ENCODE measurements at regions not wholly inside any gene's neighbourhood (a gene's known extent, or its start where the extent isn't known, plus 50 kb on each side); places are given as distances from the start of the nearest gene placed in this dataset.

GRCh38 chr19:5253406-5254110 is 87.1 kb downstream of the PTPRS start:
- TF ChIP-seq CTCF (IDR thresholded peaks at IDR 0.05; ENCODE audit: unreplicated experiment): no peak
- Mint-ChIP-seq H3K36me3 (ENCODE audit: insufficient read depth, unreplicated experiment) (no peaks in the 10 kb centered on the region), H3K9me3 (ENCODE audit: low read depth, unreplicated experiment) (peaks cover 6% of the 10 kb centered on the region), H3K4me3 (ENCODE audit: low read depth, unreplicated experiment) (no peak overlapping the region), H3K27me3 (ENCODE audit: unreplicated experiment) (no peaks in the 10 kb centered on the region), H3K4me1 (ENCODE audit: low read depth, unreplicated experiment) (no peaks in the 10 kb centered on the region), H3K27ac (ENCODE audit: unreplicated experiment) (no peak overlapping the region)
- no TSS peak for BruUV-seq (replicated peaks)
- no peak for DNase-seq
- intact Hi-C loops (cut with micrococcal nuclease; ENCODE audit: unreplicated experiment): no loop called here
- CTCF ChIA-PET: no interaction called here

- DNase-seq: no peak
- BruUV-seq (replicated peaks): no TSS peak
- Mint-ChIP-seq H3K9me3 (ENCODE audit: low read depth, unreplicated experiment) (peaks cover 6% of the 10 kb centered on the region), H3K4me3 (ENCODE audit: low read depth, unreplicated experiment) (no peak overlapping the region), H3K27me3 (ENCODE audit: unreplicated experiment) (no peaks in the 10 kb centered on the region), H3K36me3 (ENCODE audit: insufficient read depth, unreplicated experiment) (no peaks in the 10 kb centered on the region), H3K27ac (ENCODE audit: unreplicated experiment) (no peak overlapping the region), H3K4me1 (ENCODE audit: low read depth, unreplicated experiment) (no peaks in the 10 kb centered on the region)
- CTCF ChIA-PET: interaction anchor here (0.6 kb wide), 1 partner anchor 27 kb away, joined by 4 read pairs; no protein-coding TSS in a partner anchor
- intact Hi-C loops (cut with micrococcal nuclease; ENCODE audit: unreplicated experiment): no loop called here
- no peak for TF ChIP-seq CTCF (IDR thresholded peaks at IDR 0.05; ENCODE audit: unreplicated experiment)
Measured at GRCh38 chr19:5251096-5252065, 89.2 kb downstream of the PTPRS start.

GRCh38 chr19:5250127-5250659 is 90.4 kb downstream of the PTPRS start:
- Mint-ChIP-seq H3K27ac (ENCODE audit: unreplicated experiment) (no peak overlapping the region), H3K4me1 (ENCODE audit: low read depth, unreplicated experiment) (no peaks in the 10 kb centered on the region), H3K36me3 (ENCODE audit: insufficient read depth, unreplicated experiment) (peaks cover 6% of the 10 kb centered on the region), H3K9me3 (ENCODE audit: low read depth, unreplicated experiment) (peaks cover 3% of the 10 kb centered on the region), H3K4me3 (ENCODE audit: low read depth, unreplicated experiment) (no peak overlapping the region), H3K27me3 (ENCODE audit: unreplicated experiment) (no peaks in the 10 kb centered on the region)
- no peak for DNase-seq
- BruUV-seq (replicated peaks): no TSS peak
- CTCF ChIA-PET: interaction anchor here (0.6 kb wide), 1 partner anchor 26 kb away, joined by 4 read pairs; no protein-coding TSS in a partner anchor
- no peak for TF ChIP-seq CTCF (IDR thresholded peaks at IDR 0.05; ENCODE audit: unreplicated experiment)
- intact Hi-C loops (cut with micrococcal nuclease; ENCODE audit: unreplicated experiment): no loop called here

- intact Hi-C loops (cut with micrococcal nuclease; ENCODE audit: unreplicated experiment): no loop called here
- Mint-ChIP-seq H3K4me3 (ENCODE audit: low read depth, unreplicated experiment) (no peak overlapping the region), H3K36me3 (ENCODE audit: insufficient read depth, unreplicated experiment) (peaks cover 6% of the 10 kb centered on the region), H3K27ac (ENCODE audit: unreplicated experiment) (no peak overlapping the region), H3K4me1 (ENCODE audit: low read depth, unreplicated experiment) (no peaks in the 10 kb centered on the region), H3K9me3 (ENCODE audit: low read depth, unreplicated experiment) (peaks cover 3% of the 10 kb centered on the region), H3K27me3 (ENCODE audit: unreplicated experiment) (no peaks in the 10 kb centered on the region)
- BruUV-seq (replicated peaks): no TSS peak
- DNase-seq: no peak
- CTCF ChIA-PET: no interaction called here
- TF ChIP-seq CTCF (IDR thresholded peaks at IDR 0.05; ENCODE audit: unreplicated experiment): no peak
Measured at GRCh38 chr19:5249526-5249925, 91.1 kb downstream of the PTPRS start.

All from Calu3 (cell line).